Large intestine (tissue), 3 donors: ENCODE measurements at regions not wholly inside any gene's neighbourhood (a gene's known extent, or its start where the extent isn't known, plus 50 kb on each side); places are given as distances from the start of the nearest gene placed in this dataset.

ENCODE experiments used
- DNase-seq, 2 donors: peaks; one replicate each; pipeline versions ENCODE4 v3.0.0 to v3.0.0-alpha.2; 2013
- H3K27ac ChIP-seq: one replicate; pipeline ENCODE4 v1.5.1; 2013; ENCODE audit warnings: low read length
- H3K27me3 ChIP-seq: 2 replicates; pipeline ENCODE4 v1.6.1; 2013; ENCODE audit warnings: low read length; ENCODE audit not compliant: control insufficient read depth, insufficient read depth
- H3K36me3 ChIP-seq: 2 replicates; pipeline ENCODE4 v1.6.1; 2013; ENCODE audit warnings: low read length; ENCODE audit not compliant: control insufficient read depth, insufficient read depth
- H3K4me1 ChIP-seq: one replicate; pipeline ENCODE4 v1.6.1; 2013; ENCODE audit warnings: low read length; ENCODE audit not compliant: control insufficient read depth, insufficient read depth
- H3K4me3 ChIP-seq: one replicate; pipeline ENCODE4 v1.5.1; 2013; ENCODE audit warnings: low read length
- H3K9me3 ChIP-seq: one replicate; pipeline ENCODE4 v1.6.1; 2013; ENCODE audit warnings: mild to moderate bottlenecking, low read depth, low read length, moderate library complexity; ENCODE audit not compliant: control insufficient read depth
- WGBS: methylation state at CpG from one replicate; pipeline ENCODE4 v1.1.5; 2013; ENCODE audit warnings: low lambda C conversion rate; ENCODE audit not compliant: insufficient coverage; 5-methylcytosine and 5-hydroxymethylcytosine counted together

DNA sequence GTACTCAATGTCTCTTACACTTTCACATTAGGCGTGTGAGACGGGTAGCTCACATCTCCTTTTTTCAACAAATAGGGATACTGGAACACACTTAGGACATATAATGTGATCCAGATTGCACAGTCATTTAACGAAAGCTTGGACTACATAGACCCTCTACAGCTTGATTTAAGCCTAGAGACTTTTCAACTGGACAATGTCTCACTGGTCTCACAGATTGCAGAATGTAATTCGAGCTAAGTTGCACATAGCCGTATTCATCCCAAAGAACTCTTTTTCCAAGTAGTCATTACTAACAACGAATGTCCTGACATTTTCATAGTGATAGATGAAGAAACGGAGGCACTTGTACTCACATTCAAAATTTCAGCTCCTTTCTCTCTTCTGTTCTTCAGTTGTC is 612.1 kb downstream of the ZEB2 start:
- 100% methylated on average over 3 of the region's 7 CpGs for WGBS
- Histone ChIP-seq H3K9me3 (no peaks in the 10 kb centered on the region), H3K27ac (no peak overlapping the region), H3K4me1 (no peaks in the 10 kb centered on the region), H3K27me3 (no peaks in the 10 kb centered on the region), H3K36me3 (no peaks in the 10 kb centered on the region), H3K4me3 (no peak overlapping the region)
- no peak for DNase-seq

GRCh38 chr2:143906850-143907249 is 613.1 kb downstream of the ZEB2 start:
- H3K4me3 ChIP-seq: no peak overlapping the region
- no peaks in the 10 kb centered on the region for H3K36me3 ChIP-seq
- WGBS: no CpG with 5 or more reads among the region's 4 CpGs
- no peaks in the 10 kb centered on the region for H3K4me1 ChIP-seq
- H3K27ac ChIP-seq: no peak overlapping the region
- DNase-seq: no peak
- no peaks in the 10 kb centered on the region for H3K9me3 ChIP-seq
- H3K27me3 ChIP-seq: no peaks in the 10 kb centered on the region

DNA sequence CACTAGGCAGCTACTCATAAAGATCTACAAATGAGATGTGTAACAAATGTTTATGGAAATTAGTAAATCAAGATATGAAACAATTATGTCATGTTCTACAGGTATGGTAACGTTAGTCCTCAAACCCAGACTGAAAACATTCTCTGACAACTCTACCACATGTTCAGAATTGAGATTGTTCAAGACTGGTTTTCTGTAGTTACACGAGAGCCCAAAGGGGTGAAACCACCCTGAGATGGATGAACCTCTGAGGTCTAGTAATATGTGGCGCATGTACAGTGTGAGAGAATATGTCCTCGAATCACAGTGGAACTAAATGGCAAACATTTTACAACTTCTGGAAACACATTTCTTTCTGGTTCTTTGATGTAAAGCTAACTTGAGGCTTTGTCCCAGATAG is 614.3 kb downstream of the ZEB2 start:
- DNase-seq: no peak
- no peaks in the 10 kb centered on the region for H3K27me3 ChIP-seq
- H3K4me1 ChIP-seq: no peaks in the 10 kb centered on the region
- no peaks in the 10 kb centered on the region for H3K9me3 ChIP-seq
- no peak overlapping the region for H3K4me3 ChIP-seq
- 80% methylated on average over 1 of the region's 4 CpGs for WGBS
- no peaks in the 10 kb centered on the region for H3K36me3 ChIP-seq
- H3K27ac ChIP-seq: no peak overlapping the region

DNA sequence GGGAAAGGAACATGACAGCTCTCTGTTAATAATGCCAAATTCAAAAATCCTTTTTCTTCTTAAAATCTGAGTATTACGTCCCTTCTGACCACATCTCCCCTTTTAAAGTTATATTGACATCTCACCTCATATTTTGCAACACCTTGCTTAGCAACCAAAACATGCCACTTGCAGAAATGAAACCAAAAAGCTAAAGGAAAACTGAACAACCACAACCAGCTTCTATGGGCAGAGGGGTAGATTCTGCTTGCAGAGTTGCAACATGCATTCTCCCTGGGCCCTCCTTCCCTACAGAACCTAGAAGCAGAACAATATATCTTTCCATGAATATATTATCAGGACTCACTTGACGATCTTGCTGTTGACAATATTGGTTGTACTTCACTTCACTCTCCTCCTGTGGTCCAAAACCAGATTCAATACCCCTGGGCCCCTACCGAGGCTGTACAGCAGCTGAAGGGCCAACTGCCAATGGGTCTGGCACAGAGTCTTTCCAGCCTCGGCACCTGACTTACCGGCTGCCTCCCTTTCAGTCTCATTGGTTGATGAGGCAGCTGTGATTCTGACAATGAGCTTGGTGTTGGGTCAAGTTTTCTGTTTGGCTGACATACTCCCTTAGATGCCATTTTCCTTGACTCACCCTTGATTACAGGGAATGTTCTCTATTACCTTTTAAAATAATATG is 616.6 kb downstream of the ZEB2 start:
- no peaks in the 10 kb centered on the region for H3K9me3 ChIP-seq
- no peak overlapping the region for H3K4me3 ChIP-seq
- H3K36me3 ChIP-seq: no peaks in the 10 kb centered on the region
- WGBS: 88% methylated on average over 1 of the region's 5 CpGs
- no peaks in the 10 kb centered on the region for H3K27me3 ChIP-seq
- H3K4me1 ChIP-seq: no peaks in the 10 kb centered on the region
- no peak for DNase-seq
- no peak overlapping the region for H3K27ac ChIP-seq

DNA sequence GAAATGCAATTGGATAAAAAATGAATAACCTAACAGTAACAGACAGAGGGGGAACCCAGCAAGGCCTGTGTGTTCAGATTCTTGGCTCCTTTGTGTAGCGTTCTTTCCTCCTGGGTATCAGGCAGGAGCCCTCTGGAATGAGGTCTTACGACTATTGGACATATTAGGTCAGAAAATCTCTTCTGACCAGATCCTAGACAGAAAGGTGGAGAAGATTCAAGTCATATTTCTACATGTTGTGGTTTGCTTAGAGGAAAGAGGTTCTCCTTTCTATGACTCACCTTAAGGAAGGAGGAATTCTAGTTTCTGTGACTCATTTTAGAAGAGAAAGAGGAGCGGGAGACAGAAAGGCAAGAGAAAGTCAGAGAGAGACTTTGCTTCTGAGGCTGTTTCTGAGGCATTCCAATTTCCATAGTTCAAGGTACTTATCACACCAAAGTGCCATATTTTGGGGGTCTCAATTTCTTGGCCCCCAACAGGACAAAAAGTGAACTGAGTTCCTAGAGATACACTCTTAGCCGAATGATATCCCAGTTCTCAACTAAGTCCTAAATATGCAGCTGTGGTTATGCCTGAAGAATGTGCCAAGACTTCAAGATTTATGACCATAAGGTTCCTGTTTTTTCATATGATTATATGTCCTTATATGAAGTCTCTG is 618.6 kb downstream of the ZEB2 start:
- DNase-seq: no peak
- H3K27ac ChIP-seq: no peak overlapping the region
- H3K4me1 ChIP-seq: no peaks in the 10 kb centered on the region
- no peaks in the 10 kb centered on the region for H3K36me3 ChIP-seq
- H3K4me3 ChIP-seq: no peak overlapping the region
- no CpG with 5 or more reads among the region's 4 CpGs for WGBS
- H3K27me3 ChIP-seq: no peaks in the 10 kb centered on the region
- no peaks in the 10 kb centered on the region for H3K9me3 ChIP-seq

- no peak overlapping the region for H3K27ac ChIP-seq
- no peaks in the 10 kb centered on the region for H3K27me3 ChIP-seq
- H3K36me3 ChIP-seq: no peaks in the 10 kb centered on the region
- H3K9me3 ChIP-seq: no peaks in the 10 kb centered on the region
- no peak for DNase-seq
- WGBS: 100% methylated on average over 2 of the region's 4 CpGs
- H3K4me3 ChIP-seq: no peak overlapping the region
- H3K4me1 ChIP-seq: no peaks in the 10 kb centered on the region
Measured at GRCh38 chr2:143899987-143900386, 619.9 kb downstream of the ZEB2 start.

GRCh38 chr2:143893371-143893770 is 626.5 kb downstream of the ZEB2 start:
- DNase-seq: no peak
- H3K36me3 ChIP-seq: no peaks in the 10 kb centered on the region
- H3K27ac ChIP-seq: no peak overlapping the region
- no peaks in the 10 kb centered on the region for H3K4me1 ChIP-seq
- H3K9me3 ChIP-seq: no peaks in the 10 kb centered on the region
- no CpG with 5 or more reads among the region's 3 CpGs for WGBS
- peaks cover 2% of the 10 kb centered on the region for H3K27me3 ChIP-seq
- H3K4me3 ChIP-seq: no peak overlapping the region

DNA sequence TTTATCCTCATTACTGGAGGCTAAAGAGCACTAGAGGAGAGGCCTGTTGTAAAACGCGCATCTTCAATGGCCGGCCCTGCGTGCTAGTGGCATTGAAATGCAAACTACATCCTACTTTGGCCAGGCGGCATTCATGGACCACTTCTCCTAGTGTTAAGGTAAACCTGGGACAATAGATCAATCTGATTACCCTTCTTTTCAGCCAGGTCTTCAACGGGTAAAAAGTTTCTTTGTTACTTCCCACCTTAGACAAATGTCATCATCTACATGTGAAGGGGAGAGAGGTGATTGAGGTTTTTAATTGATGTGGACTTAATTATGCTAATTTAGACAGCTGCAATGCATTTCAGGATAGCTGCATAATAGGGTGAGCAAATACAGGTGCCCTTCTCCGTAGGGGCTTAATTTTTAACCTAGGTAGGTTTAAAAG is 628.0 kb downstream of the ZEB2 start:
- WGBS: no CpG with 5 or more reads among the region's 7 CpGs
- Histone ChIP-seq H3K36me3 (no peaks in the 10 kb centered on the region), H3K9me3 (no peaks in the 10 kb centered on the region), H3K27me3 (peaks cover 2% of the 10 kb centered on the region), H3K4me3 (no peak overlapping the region), H3K27ac (no peak overlapping the region), H3K4me1 (no peaks in the 10 kb centered on the region)
- no peak for DNase-seq

DNA sequence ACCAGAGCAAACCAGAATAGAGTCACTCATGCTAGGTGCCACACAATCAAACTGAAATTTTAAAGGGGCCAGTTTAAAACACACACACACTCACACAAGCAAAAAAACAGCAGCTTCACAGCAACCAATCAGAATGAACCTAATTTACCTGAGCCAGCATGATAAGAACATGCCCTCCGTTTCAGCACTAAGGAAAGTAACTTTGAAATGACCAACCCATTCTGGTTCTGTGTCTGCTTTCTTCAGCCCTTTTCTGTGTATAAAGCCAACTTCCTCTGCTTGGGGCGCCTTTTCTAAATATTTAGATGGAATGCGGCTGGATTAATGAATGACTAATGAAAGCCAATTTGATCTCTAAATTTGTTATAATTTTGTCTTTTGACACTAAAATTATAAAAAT is 629.1 kb downstream of the ZEB2 start:
- H3K27me3 ChIP-seq: peaks cover 2% of the 10 kb centered on the region
- H3K4me3 ChIP-seq: no peak overlapping the region
- DNase-seq: no peak
- no peaks in the 10 kb centered on the region for H3K9me3 ChIP-seq
- H3K36me3 ChIP-seq: no peaks in the 10 kb centered on the region
- no peak overlapping the region for H3K27ac ChIP-seq
- 58% methylated on average over 2 of the region's 3 CpGs for WGBS
- no peaks in the 10 kb centered on the region for H3K4me1 ChIP-seq

DNA sequence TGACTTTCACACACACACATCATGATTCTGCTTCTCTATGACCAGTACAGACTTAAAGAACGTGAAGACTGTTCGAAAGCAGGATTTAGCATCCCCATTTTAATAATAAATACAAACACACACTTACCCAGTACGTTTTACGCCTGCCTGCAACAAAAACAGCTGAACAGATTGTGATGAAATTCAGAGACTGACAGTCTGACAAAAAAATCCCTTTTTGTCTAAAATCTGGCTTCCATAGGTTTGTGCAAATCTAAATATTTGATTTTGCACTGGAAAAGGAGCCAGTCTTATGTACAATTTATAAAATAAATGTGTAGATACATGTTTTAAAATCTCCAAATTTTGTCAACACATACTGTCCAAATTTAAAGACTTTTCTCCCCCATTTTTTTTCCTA is 630.7 kb downstream of the ZEB2 start:
- DNase-seq: no peak
- Histone ChIP-seq H3K27me3 (peaks cover 2% of the 10 kb centered on the region), H3K36me3 (no peaks in the 10 kb centered on the region), H3K9me3 (no peaks in the 10 kb centered on the region), H3K4me1 (no peaks in the 10 kb centered on the region), H3K4me3 (no peak overlapping the region), H3K27ac (no peak overlapping the region)
- WGBS: no CpG with 5 or more reads among the region's 4 CpGs

DNA sequence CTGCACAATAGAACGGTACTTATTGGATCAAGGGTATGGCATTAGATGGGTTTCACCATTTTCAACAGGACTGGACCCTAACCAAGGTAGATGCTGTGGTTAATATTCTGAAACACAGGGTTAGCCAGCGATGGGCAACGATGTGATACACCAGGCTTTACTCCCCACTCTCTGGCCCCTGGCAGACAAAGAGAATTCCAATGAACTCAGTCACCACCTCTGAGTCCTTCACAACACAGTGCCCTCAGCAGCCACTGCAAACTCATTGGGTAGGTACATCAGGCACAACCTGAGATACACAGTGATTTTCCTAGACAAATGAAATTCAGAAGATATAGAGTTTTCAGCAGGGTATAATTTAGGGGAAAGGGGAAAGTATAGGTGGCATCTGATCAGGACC is 634.5 kb downstream of the ZEB2 start:
- no peak for DNase-seq
- WGBS: no CpG with 5 or more reads among the region's 3 CpGs

More for the DNA sequence above, 634.5 kb downstream of the ZEB2 start:
- Histone ChIP-seq H3K27me3 (no peaks in the 10 kb centered on the region), H3K4me3 (no peak overlapping the region), H3K4me1 (no peaks in the 10 kb centered on the region), H3K27ac (no peak overlapping the region), H3K9me3 (no peaks in the 10 kb centered on the region), H3K36me3 (no peaks in the 10 kb centered on the region)
